NCI-H2171 (cell line): ENCODE measurements at regions not wholly inside any gene's neighbourhood (a gene's known extent, or its start where the extent isn't known, plus 50 kb on each side); places are given as distances from the start of the nearest gene placed in this dataset.
"Not testable (repeated sequence)": the region's sequence is repeated elsewhere in the genome, so short reads cannot be mapped to it uniquely, and the experiment has no call there.

Source experiments
- DNase-seq: peaks from one replicate; lab custom pipeline; 2025; lab: John Stamatoyannopoulos, UW

- no peak for DNase-seq
Measured at GRCh38 chr16:58963479-58963878, 229.4 kb upstream of the GOT2 start.

- DNase-seq, result no peak
Measured at GRCh38 chr16:58962811-58963210, 228.7 kb upstream of the GOT2 start.

- no peak for DNase-seq
Measured at GRCh38 chr16:58960484-58960883, 226.4 kb upstream of the GOT2 start.

GRCh38 chr16:58960034-58960433 is 225.9 kb upstream of the GOT2 start:
- no peak for DNase-seq

GRCh38 chr16:58958749-58959148 is 224.6 kb upstream of the GOT2 start:
- DNase-seq, result no peak

- DNase-seq, result no peak
Measured at GRCh38 chr16:58948244-58948643, 214.1 kb upstream of the GOT2 start.

- DNase-seq, result no peak
Measured at GRCh38 chr16:58940609-58941008, 206.5 kb upstream of the GOT2 start.

- DNase-seq, result no peak
Measured at GRCh38 chr16:58938811-58939210, 204.7 kb upstream of the GOT2 start.

- no peak for DNase-seq
Measured at GRCh38 chr16:58937661-58938060, 203.5 kb upstream of the GOT2 start.

GRCh38 chr16:58933186-58933585 is 199.1 kb upstream of the GOT2 start:
- no peak for DNase-seq

- DNase-seq, result no peak
Measured at GRCh38 chr16:58931436-58931835, 197.3 kb upstream of the GOT2 start.

GRCh38 chr16:58923094-58923493 is 189.0 kb upstream of the GOT2 start:
- DNase-seq, result no peak

GRCh38 chr16:58913456-58913855 is 179.3 kb upstream of the GOT2 start:
- no peak for DNase-seq

GRCh38 chr16:58912571-58912970 is 178.5 kb upstream of the GOT2 start:
- no peak for DNase-seq

GRCh38 chr16:58906981-58907715 is 173.0 kb upstream of the GOT2 start:
- DNase-seq, result no peak

- DNase-seq, result no peak
Measured at GRCh38 chr16:58904291-58904690, 170.2 kb upstream of the GOT2 start.

- no peak for DNase-seq
Measured at GRCh38 chr16:58889516-58889915, 155.4 kb upstream of the GOT2 start.

- DNase-seq, result no peak
Measured at GRCh38 chr16:58885528-58886170, 151.5 kb upstream of the GOT2 start.

GRCh38 chr16:58884141-58884540 is 150.0 kb upstream of the GOT2 start:
- no peak for DNase-seq

GRCh38 chr16:58883131-58883530 is 149.0 kb upstream of the GOT2 start:
- DNase-seq, result no peak

GRCh38 chr16:58882292-58882691 is 148.2 kb upstream of the GOT2 start:
- no peak for DNase-seq

GRCh38 chr16:58878641-58879040 is 144.5 kb upstream of the GOT2 start:
- DNase-seq, result not testable (repeated sequence)

- DNase-seq, result no peak
Measured at GRCh38 chr16:58866935-58867334, 132.8 kb upstream of the GOT2 start.

- DNase-seq, result no peak
Measured at GRCh38 chr16:58863761-58864160, 129.6 kb upstream of the GOT2 start.
